Stimulated activated CD8-positive, alpha-beta memory T cell treated with anti-CD3 and anti-CD28 coated beads, Interleukin-12 subunit alpha, Interleukin-12 subunit beta, amount 100 ng/mL, for 4 hours (primary cell): ENCODE measurements at regions not wholly inside any gene's neighbourhood (a gene's known extent, or its start where the extent isn't known, plus 50 kb on each side); places are given as distances from the start of the nearest gene placed in this dataset.
"Not testable (repeated sequence)": the region's sequence is repeated elsewhere in the genome, so short reads cannot be mapped to it uniquely, and the experiment has no call there.

Source experiments
- DNase-seq: peaks from one replicate; pipeline ENCODE4 v3.0.0-alpha.2; 2020; ENCODE audit warnings: low read depth

- no peak for DNase-seq
Measured at GRCh38 chr12:125311050-125311449, 245.8 kb downstream of the AACS start.

DNA sequence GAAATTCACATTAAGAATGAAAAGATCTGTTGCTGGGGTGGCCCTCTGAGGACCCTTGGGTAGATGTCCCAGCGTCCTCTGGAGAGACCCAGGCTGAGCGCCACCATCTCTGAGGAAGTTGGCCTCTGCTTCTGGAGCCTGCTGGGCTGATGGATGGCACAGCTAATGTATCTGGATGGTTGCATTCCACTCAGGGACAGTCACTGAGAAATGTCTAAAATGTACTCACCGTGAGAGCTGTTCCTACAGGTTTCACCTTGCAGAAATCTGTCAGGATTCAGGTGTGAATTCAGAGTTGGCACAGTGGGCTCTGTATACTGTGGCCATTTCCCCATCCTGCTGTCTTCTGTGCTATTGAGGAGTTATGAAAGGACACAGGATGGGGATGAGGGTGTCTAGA lies 247.2 kb downstream of the AACS start:
- DNase-seq = no peak

DNA sequence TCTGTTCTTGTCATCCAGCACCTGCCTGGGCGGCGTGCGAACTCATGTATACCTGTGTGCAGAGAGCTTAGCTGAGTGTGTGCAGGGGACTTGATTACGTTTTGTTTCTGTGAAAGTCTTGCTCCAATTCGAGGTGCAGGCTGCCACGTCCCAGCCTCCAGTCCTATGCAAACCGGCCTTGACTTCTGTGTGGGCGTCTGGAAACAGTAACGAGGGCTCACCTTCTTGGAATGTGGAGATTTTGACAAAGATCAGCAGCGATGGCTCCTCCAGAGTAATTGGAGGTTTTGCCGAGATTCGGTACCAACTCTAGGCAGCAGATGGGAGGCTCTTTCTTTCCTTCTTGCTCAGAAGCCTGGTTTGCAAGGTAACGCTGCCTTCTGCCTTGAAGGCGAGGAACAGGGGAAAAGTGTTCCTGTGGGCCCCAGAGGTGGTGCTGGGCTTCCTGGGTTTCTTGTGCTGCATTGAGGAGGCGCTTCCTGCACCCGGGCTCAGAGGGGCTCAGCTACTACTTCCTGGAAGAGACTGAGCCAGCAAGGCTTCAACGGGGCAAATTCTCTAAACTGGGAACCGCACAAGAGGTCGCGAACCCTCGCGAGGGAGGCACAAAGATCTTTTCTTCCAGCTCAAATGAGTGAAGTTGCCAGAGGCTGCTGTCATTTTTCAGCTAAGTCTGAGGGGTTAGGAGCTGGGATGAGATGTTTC lies 249.0 kb downstream of the AACS start:
- no peak for DNase-seq

- DNase-seq = no peak
Measured at GRCh38 chr12:125315771-125316170, 250.5 kb downstream of the AACS start.

DNA sequence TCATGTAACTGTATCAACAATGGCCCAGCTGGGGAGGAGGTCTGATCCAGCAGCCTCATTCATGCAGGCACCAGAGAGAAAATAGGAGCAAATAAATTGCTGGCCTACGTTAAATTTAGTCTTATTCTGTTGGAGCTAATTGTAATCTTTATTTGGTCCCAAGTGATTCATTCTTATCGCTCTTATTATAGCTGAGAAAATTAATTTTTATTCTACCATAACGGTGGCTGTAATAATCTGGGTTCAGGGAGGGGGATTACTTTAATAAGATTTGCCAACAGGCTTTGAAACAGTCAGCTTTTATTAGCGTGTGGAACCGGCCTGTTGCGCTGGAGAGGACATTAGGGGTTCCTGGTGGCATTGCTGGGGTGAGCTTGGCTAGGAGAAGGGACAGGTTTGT lies 254.9 kb downstream of the AACS start:
- DNase-seq = no peak

DNA sequence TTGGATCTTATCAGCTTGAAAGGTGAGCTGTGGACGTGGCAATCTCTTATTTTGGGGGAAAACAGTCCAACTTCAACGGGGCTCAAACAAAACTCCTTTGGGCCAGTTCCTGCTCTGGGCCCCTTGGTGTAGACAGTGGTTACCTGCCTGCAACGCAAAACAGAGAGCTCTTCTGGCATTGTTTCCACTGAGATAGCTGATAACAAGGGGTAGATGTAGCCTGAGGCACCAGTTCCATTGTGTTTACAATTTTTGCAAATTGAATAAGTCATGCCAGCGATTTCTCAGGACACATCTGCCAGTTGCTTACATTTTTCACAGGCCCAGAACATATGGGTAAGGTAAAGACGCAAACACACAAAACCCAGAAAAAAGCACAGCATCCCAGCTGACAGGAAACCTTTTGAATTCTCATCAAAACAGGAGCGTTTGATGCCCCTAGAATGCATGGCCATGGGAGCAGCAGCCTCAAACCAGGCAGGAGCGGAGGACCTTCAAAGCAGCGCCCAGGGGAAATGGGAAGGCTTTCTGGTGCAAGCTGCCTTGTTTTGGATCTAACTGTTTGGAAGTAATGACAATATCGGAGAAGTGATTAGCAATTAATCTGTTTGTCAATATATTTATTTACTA lies 259.7 kb downstream of the AACS start:
- no peak for DNase-seq

GRCh38 chr12:125329239-125330102 lies 264.2 kb downstream of the AACS start:
- DNase-seq = no peak

DNA sequence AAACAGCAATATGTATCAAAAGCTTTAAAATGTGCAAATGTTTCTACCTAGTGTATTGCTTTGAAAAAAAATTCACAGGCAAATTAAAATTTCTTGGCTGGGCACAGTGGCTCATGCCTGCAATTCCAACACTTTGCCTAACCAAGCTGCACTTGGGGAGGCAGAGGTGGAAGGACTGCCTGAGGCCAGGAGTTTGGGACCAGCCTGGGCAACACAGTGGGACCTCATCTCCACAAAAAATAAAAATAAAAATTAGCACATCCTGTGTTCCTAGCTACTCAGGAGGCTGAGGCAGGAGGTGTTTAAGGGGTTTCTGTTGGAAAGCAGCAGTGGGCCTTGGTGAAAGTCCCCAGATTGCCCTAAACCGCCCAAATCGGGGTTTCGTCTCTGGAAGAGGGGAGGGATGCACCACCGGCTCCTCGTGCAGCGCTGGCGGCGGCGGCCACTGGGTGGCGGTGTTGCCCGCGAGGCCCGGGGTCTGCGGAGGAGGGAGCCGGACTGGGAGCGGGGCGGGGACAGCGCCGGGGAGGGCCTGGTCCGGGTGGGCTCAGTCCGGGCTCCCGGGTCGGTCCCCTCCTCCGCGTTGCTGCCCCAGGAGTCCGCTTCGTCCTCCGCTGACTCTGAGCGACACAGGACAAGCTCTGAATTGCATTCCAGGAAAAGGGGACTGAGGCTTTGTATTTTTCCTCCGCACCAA lies 265.6 kb downstream of the AACS start:
- no peak for DNase-seq

DNA sequence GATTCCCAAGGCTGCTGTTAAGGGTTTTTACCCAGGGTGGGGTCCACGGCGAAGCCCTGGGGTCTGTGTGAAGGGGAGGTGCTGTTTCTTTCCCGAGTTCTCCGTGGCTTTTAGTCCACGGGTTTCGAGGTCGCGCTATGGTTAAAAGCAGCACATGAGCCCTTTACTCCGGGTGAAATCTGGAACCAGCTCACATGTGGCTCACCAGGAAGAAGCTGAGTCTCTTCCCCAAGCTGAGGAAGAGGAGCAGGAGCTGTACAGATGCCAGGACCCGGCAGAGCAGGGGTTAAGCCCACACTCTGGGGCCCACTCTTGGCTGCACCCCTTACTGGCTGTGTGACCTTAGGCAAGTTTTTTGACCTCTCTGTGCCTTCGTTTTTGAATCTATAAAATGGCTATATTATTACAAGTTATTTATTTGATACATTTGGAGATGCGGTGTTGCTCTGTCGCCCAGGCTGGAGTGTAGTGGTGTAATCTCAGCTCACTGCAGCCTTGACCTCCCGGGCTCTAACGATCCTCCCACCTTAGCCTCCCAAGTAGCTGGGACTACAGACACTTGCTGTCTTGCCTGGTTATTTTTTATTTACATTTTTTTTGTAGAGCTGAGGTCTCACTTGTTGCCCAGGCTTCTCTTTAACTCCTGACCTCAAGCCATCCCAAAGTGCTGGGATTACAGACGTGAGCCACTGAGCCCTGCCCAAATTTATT lies 266.3 kb downstream of the AACS start:
- DNase-seq = no peak

DNA sequence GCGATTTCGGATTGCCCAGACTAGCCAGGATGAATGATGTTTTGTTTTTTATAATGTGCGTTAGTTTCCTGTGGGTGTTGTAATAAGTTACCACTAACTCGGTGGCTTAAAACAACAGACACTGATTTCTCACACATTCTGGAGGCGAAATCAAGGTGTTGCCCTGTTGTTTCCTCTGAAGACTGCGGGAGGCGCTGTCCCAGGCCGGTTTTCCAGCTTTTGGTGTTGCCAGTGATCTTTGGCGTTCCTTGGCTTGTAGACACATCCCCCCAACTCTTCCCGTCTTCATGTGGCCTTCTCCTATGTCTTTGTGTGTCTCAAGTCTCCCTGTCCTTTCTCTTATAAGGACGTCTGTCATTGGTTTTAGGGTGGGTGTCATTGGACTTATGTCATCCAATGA lies 267.7 kb downstream of the AACS start:
- DNase-seq = no peak

- no peak for DNase-seq
Measured at GRCh38 chr12:125336246-125336645, 271.0 kb downstream of the AACS start.

DNA sequence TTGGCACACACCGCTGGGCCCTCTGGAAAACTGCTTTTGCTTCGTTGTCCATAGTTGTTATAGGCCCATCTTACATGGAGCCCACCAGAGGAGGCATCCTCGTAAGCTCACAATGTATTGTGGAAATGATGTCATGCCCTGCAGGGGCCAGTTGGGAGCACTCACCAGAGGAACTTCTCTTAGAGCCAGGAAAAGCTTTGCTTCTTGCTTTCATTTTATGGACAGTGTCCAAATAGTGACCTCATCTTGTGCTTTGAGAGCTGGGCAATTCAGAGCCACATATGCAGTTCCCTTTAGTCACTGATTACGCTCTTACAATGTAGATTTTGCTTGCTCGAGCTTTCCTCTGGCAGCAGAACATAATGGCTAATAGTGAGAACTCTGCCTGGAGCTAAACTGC lies 275.6 kb downstream of the AACS start:
- no peak for DNase-seq

- no peak for DNase-seq
Measured at GRCh38 chr12:125341422-125341821, 276.2 kb downstream of the AACS start.

DNA sequence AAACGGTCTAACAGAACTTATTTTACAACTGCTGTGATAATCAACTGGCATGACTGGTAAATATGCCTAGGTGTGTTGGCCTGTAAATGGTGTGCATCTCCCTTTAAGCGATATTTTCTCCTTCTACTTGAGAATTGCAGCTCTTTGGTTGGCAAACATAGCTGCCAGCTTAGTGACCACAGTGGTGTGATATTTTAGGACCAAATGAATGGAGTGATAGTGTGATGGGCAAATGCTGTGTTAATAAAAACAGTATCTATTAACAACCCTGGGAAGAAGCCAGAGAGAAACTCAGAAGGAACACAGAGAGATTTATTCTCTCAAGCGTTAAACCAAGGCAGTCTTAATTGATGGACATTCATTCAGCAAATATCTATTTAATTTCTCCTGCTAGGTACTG lies 278.4 kb downstream of the AACS start:
- DNase-seq = no peak

- DNase-seq = no peak
Measured at GRCh38 chr12:125346362-125346761, 281.1 kb downstream of the AACS start.

DNA sequence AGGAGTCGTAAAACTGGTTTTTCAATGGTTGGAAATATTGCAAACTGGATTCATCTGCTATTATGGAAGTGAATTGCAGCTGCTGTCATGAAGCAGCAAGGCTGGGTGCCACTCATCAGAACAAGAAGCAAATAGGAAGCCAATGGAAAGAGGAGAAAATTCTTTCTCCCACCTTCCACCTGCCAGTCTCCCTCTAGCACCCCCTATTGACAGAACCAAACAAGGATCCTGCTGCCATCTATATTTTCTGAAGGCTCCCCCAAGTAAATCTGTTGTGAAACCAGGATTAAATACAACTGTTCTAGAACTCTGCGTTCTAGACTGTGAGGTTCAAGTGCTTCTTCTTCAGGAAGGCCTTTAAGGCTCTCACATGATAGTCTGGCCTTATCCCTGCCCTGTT lies 286.6 kb downstream of the AACS start:
- no peak for DNase-seq

DNA sequence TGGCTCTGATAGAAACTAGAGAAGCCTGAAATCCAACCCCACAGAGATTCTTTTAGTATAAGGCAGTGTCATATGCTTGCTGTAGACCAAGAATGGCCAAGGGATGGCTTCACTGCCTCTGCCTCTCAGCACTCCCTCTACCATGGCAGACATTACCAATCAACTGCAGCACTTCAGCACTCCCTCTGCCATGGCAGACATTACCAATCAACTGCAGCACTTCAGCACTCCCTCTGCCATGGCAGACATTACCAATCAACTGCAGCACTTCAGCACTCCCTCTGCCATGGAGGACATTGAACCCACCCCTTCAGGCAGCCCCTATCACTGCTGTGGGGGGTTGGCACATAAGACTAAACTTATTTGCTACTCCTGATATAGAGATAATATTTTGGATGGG lies 287.8 kb downstream of the AACS start:
- not testable (repeated sequence) for DNase-seq

GRCh38 chr12:125353871-125354270 lies 288.6 kb downstream of the AACS start:
- no peak for DNase-seq

DNA sequence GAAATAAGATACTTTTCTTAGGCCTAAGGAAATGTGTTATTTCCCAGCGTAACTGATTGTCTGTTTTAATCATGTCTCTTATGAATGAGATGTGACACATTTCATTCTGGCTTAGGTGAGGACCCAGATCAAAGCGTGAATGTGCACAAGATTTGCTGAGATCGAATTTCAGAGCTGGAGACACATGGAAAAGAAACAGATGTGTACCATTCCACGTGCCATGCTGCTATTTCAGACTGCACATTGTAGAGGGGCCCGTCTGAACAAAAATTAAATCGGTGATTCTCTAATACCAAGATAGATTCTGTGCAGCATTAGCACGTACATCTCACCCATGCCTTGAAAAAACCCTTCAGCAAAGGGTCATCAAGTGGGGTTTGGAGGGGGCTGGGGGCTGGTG lies 290.4 kb downstream of the AACS start:
- no peak for DNase-seq

- no peak for DNase-seq
Measured at GRCh38 chr12:125356111-125356510, 290.9 kb downstream of the AACS start.

DNA sequence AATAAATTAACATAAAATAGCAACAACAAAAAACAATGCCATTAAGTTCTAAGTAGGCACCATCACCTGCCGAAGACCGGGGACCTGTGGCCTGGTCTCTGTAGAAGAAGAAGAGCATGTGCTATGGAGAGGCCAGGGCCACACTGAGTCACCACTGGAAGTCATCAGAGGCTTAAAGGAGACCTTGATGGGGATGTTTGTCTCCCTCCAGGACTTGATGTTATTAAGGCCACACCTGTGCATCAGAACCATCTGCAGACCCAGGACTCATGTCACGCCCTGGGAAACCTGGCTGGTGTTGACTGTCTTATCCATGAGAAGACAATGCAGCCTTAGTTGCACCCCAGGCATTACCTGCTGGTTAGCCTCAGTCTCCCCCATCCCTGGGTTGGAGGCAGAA lies 292.3 kb downstream of the AACS start:
- DNase-seq = no peak

DNA sequence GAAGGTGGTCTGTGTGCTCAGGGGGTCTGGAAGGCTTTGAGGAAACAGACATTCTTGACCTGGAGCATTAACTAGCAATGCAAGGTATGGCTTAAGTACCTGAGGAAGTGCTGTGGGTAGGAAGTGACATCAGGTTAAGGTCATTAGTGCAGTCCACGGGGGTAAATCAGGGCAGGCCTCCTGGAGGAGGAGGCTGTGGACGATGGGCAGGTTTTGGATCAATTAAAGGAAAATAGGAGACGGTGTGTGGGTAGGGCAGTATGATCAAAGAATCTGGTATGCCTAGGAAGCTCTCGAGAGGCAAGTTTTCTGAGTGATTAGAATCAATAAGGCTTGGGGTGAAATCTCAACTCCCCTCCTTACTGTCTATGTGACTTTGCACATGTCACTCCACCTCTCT lies 295.3 kb downstream of the AACS start:
- DNase-seq = no peak
